WTC11 (cell line): ENCODE measurements at regions not wholly inside any gene's neighbourhood (a gene's known extent, or its start where the extent isn't known, plus 50 kb on each side); places are given as distances from the start of the nearest gene placed in this dataset.

Source experiments
- ATAC-seq: fragments of 200-7000 bp; cut with Tn5 transposase; 2 replicates; pipeline ENCODE4 v1.10.0; 2021; ENCODE audit warnings: mild to moderate bottlenecking, moderate library complexity
- CTCF ChIA-PET: fragments of 300-600 bp; sonication (Branson Sonifier 250); formaldehyde crosslinking; loops from one replicate; lab custom pipeline; 2021; ENCODE audit warnings: antibody characterized with exemption; lab: Charles Lee
- POLR2A ChIA-PET: fragments of 350-600 bp; sonication (Branson Sonifier 250); formaldehyde crosslinking; loops from one replicate; lab custom pipeline; 2021; ENCODE audit warnings: antibody characterized with exemption; lab: Charles Lee
- DNase-seq: peaks from one replicate; pipeline ENCODE4 v3.0.0; 2021; ENCODE audit warnings: low spot score
- H3K27ac Mint-ChIP-seq: 2 replicates; pipeline ENCODE4 v1.8.0; 2021; ENCODE audit warnings: mixed read lengths
- H3K27me3 Mint-ChIP-seq: 2 replicates; pipeline ENCODE4 v1.8.0; 2021; ENCODE audit warnings: low read depth, mild to moderate bottlenecking, moderate library complexity, mixed read lengths
- H3K36me3 Mint-ChIP-seq: 2 replicates; pipeline ENCODE4 v1.8.0; 2021; ENCODE audit warnings: mixed read lengths
- H3K4me1 Mint-ChIP-seq: 2 replicates; pipeline ENCODE4 v1.8.0; 2022; ENCODE audit warnings: mixed read lengths
- H3K4me3 Mint-ChIP-seq: 2 replicates; pipeline ENCODE4 v1.8.0; 2021; ENCODE audit warnings: mild to moderate bottlenecking, moderate library complexity, mixed read lengths
- H3K9me3 Mint-ChIP-seq: 2 replicates; pipeline ENCODE4 v1.8.0; 2021; ENCODE audit warnings: mixed read lengths
- ARID4B ChIP-seq: sonication (generic); formaldehyde crosslinking; IDR thresholded peaks from 2 replicates; pipeline ENCODE4 v1.8.0; 2023; ENCODE audit warnings: missing genetic modification reagents, mild to moderate bottlenecking, borderline replicate concordance
- ATF3 ChIP-seq: sonication (generic); formaldehyde crosslinking; conservative IDR thresholded peaks from 2 replicates; pipeline ENCODE4 v1.8.1; 2022; ENCODE audit warnings: mild to moderate bottlenecking, missing genetic modification reagents
- CTCF ChIP-seq: fragments of 200-600 bp; IDR thresholded peaks from 2 replicates; pipeline ENCODE4 v1.8.0; 2022; ENCODE audit warnings: antibody characterized with exemption
- E2F1 ChIP-seq: sonication (generic); formaldehyde crosslinking; IDR thresholded peaks from 2 replicates; pipeline ENCODE4 v1.8.0; 2022; ENCODE audit warnings: mild to moderate bottlenecking, missing genetic modification reagents
- FOXK1 ChIP-seq: sonication (generic); formaldehyde crosslinking; IDR thresholded peaks from 2 replicates; pipeline ENCODE4 v1.8.0; 2022; ENCODE audit warnings: mild to moderate bottlenecking, moderate library complexity, missing genetic modification reagents
- FOXP1 ChIP-seq: sonication (generic); formaldehyde crosslinking; IDR thresholded peaks from 2 replicates; pipeline ENCODE4 v1.8.0; 2022; ENCODE audit warnings: missing genetic modification reagents, mild to moderate bottlenecking, moderate library complexity, borderline replicate concordance
- HMGA2 ChIP-seq: fragments of 250-450 bp; sonication (Bioruptor Pico); IDR thresholded peaks from 2 replicates; pipeline ENCODE4 v1.4.0; 2021; ENCODE audit warnings: mild to moderate bottlenecking, moderate library complexity
- NFATC4 ChIP-seq: fragments of 250-450 bp; sonication (Bioruptor Pico); IDR thresholded peaks from 2 replicates; pipeline ENCODE4 v1.9.0; 2021; ENCODE audit warnings: mild to moderate bottlenecking
- NR2C2 ChIP-seq: sonication (generic); formaldehyde crosslinking; IDR thresholded peaks from 2 replicates; pipeline ENCODE4 v1.8.0; 2022; ENCODE audit warnings: mild to moderate bottlenecking, missing genetic modification reagents
- PRRX2 ChIP-seq: fragments of 250-450 bp; sonication (Bioruptor Pico); IDR thresholded peaks from 2 replicates; pipeline ENCODE4 v1.8.0; 2021; ENCODE audit warnings: mild to moderate bottlenecking
- RORB ChIP-seq: fragments of 250-450 bp; sonication (Bioruptor Pico); IDR thresholded peaks from 2 replicates; pipeline ENCODE4 v1.9.0; 2021; ENCODE audit warnings: mild to moderate bottlenecking
- SOX15 ChIP-seq: fragments of 250-450 bp; sonication (Bioruptor Pico); IDR thresholded peaks from 2 replicates; pipeline ENCODE4 v1.9.0; 2021; ENCODE audit warnings: mild to moderate bottlenecking
- SP1 ChIP-seq: sonication (generic); formaldehyde crosslinking; conservative IDR thresholded peaks from 2 replicates; pipeline ENCODE4 v1.8.1; 2022; ENCODE audit warnings: missing genetic modification reagents
- TEAD1 ChIP-seq: sonication (generic); formaldehyde crosslinking; IDR thresholded peaks from 2 replicates; pipeline ENCODE4 v1.8.0; 2022; ENCODE audit warnings: mild to moderate bottlenecking, missing genetic modification reagents
- USF2 ChIP-seq: sonication (generic); formaldehyde crosslinking; IDR thresholded peaks from 2 replicates; pipeline ENCODE4 v1.8.1; 2023; ENCODE audit warnings: mild to moderate bottlenecking, missing genetic modification reagents, moderate library complexity
- ZBTB21 ChIP-seq: sonication (generic); formaldehyde crosslinking; IDR thresholded peaks from 2 replicates; pipeline ENCODE4 v1.8.1; 2023; ENCODE audit warnings: mild to moderate bottlenecking, missing genetic modification reagents, borderline replicate concordance
- ZNF263 ChIP-seq: sonication (generic); formaldehyde crosslinking; IDR thresholded peaks from 2 replicates; pipeline ENCODE4 v1.8.1; 2022; ENCODE audit warnings: low read depth, mild to moderate bottlenecking, moderate library complexity, missing genetic modification reagents
- ZNF425 ChIP-seq: fragments of 250-450 bp; sonication (Bioruptor Pico); conservative IDR thresholded peaks from 2 replicates; pipeline ENCODE4 v1.9.0; 2021; ENCODE audit warnings: mild to moderate bottlenecking
- TF ChIP-seq, protein P1 (sequence below): fragments of 250-450 bp; sonication (Bioruptor Pico); IDR thresholded peaks from 2 replicates; pipeline ENCODE4 v1.9.0; 2021; ENCODE audit warnings: mild to moderate bottlenecking

DNA sequence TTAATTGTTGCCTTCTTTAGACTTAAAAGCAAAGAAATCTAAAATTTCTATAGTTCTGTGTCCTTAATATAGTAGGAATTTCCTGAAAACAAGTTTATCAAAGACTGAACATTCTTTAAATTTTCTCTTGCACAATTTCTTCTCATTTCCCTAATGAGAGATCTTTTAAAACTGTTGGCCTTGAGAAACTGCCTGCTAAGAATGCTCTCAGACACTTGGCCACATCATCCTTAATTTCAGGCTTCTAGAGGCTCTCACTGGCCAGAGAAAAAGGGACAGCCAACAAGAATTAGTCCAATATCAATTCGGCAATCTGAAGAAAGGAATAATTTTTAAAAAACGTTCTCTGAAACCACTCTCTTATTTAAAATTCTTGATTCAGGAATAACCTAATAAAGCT is 167.0 kb upstream of the CREB1 start (continued):
- TF ChIP-seq ATF3 (CRISPR knock-in tag) (no peak), PRRX2 (CRISPR knock-in tag) (no peak), ZBTB21 (no peak), CTCF (no peak)
- TF ChIP-seq, protein P1, sequence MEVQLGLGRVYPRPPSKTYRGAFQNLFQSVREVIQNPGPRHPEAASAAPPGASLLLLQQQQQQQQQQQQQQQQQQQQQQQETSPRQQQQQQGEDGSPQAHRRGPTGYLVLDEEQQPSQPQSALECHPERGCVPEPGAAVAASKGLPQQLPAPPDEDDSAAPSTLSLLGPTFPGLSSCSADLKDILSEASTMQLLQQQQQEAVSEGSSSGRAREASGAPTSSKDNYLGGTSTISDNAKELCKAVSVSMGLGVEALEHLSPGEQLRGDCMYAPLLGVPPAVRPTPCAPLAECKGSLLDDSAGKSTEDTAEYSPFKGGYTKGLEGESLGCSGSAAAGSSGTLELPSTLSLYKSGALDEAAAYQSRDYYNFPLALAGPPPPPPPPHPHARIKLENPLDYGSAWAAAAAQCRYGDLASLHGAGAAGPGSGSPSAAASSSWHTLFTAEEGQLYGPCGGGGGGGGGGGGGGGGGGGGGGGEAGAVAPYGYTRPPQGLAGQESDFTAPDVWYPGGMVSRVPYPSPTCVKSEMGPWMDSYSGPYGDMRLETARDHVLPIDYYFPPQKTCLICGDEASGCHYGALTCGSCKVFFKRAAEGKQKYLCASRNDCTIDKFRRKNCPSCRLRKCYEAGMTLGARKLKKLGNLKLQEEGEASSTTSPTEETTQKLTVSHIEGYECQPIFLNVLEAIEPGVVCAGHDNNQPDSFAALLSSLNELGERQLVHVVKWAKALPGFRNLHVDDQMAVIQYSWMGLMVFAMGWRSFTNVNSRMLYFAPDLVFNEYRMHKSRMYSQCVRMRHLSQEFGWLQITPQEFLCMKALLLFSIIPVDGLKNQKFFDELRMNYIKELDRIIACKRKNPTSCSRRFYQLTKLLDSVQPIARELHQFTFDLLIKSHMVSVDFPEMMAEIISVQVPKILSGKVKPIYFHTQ (CRISPR knock-in tag) = no peak

DNA sequence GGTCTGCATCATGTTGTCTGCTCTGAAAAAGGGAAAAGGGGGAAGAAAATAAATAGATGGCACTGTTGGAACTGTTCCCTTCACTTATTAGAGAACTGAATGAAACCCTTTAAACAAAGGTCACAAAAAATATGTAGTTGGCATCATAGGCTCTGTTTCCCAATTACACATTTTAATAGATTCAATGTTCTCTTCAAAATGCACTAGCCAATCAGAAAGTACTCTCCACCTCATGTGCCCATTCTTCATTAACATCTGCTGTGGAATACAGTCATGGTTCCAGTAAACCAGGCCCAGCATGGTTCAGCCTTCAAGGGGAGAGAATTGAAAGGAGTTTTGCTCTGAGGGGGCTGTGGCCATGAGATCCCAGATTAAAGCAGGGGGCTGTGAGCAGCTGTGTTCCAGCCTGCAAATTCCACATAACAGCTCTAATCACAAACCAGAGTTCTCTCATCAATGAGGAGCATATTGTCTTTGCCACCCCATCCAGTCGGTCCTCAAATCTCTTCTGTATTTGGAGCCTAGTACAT is 165.9 kb upstream of the CREB1 start:
- Mint-ChIP-seq H3K27ac (no peak overlapping the region), H3K9me3 (peaks cover 11% of the 10 kb centered on the region), H3K27me3 (no peaks in the 10 kb centered on the region; the same call in 1 of the 2 replicates), H3K4me1 (peaks cover 13% of the 10 kb centered on the region), H3K36me3 (no peaks in the 10 kb centered on the region), H3K4me3 (no peak overlapping the region)
- DNase-seq = no peak
- TF ChIP-seq RORB (CRISPR knock-in tag) = no peak
- no peak for TF ChIP-seq FOXP1 (CRISPR knock-in tag)
- no peak for TF ChIP-seq FOXK1 (CRISPR knock-in tag)
- TF ChIP-seq USF2 (CRISPR knock-in tag) = no peak
- no peak for TF ChIP-seq SP1 (CRISPR knock-in tag)
- no peak for TF ChIP-seq PRRX2 (CRISPR knock-in tag)
- no peak for TF ChIP-seq SOX15
- no peak for TF ChIP-seq TEAD1 (CRISPR knock-in tag)
- no peak for TF ChIP-seq NFATC4 (CRISPR knock-in tag)
- TF ChIP-seq E2F1 (CRISPR knock-in tag) = no peak
- no peak for TF ChIP-seq HMGA2 (CRISPR knock-in tag)
- CTCF ChIA-PET = no interaction called here
- POLR2A ChIA-PET = no interaction called here
- no peak for ATAC-seq

GRCh38 chr2:207370646-207371045 is 159.1 kb upstream of the CREB1 start:
- CTCF ChIA-PET = no interaction called here
- H3K27ac Mint-ChIP-seq = no peak overlapping the region
- TF ChIP-seq NR2C2 (CRISPR knock-in tag) (no peak), ARID4B (no peak), SOX15 (no peak), ZNF425 (CRISPR knock-in tag) (no peak), ZNF263 (CRISPR knock-in tag) (no peak)

More at GRCh38 chr2:207370646-207371045, 159.1 kb upstream of the CREB1 start:
- no peaks in the 10 kb centered on the region; the same call in 1 of the 2 replicates for H3K27me3 Mint-ChIP-seq
- H3K4me1 Mint-ChIP-seq = peaks cover 14% of the 10 kb centered on the region
- DNase-seq = no peak
- H3K4me3 Mint-ChIP-seq = no peak overlapping the region
- peaks cover 12% of the 10 kb centered on the region for H3K9me3 Mint-ChIP-seq
- ATAC-seq = no peak
- H3K36me3 Mint-ChIP-seq = no peaks in the 10 kb centered on the region
- POLR2A ChIA-PET = no interaction called here
